ENCODE measurements at regions not wholly inside any gene's neighbourhood (a gene's known extent, or its start where the extent isn't known, plus 50 kb on each side); places are given as distances from the start of the nearest gene placed in this dataset.

DNA sequence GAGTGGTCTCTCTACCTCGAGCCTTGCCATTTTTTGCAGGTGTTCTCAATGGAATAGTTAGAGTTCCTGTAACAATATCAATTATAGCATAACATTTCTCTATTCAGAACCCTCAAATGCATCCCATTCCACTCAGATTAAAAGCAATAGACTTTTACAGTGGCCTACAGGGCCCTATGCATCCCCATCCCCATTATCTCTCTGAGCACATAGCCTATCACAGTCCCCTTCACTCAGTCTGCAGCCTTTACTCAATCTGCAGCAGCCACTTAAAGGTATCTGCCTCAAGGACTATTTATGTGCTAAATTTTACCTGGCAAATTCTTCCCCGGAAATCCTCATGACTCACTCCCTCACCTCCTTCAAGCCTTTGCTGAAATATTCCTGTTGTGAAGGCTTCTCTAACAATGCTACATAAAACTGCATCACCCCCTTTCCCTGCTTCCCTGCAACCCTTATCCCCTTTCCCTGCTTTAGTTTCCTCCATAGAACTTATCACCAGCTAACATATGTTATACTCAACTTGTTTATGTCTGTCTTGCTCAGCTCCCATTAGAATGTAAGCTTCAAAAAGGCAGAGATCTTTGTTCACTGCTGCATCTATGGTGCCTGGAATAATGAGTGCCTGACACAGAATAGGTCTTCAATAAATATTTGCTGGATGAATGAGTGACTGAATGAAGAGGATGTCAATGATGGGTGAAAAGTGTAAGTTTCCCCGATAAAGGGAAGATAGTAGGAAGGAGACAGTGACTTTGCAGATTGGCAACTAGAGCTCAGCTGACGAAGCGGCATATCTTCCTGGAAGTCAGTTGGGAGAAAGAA, 54.1 kb upstream of the ZNF366 start:
- TF ChIP-seq, protein P1, sequence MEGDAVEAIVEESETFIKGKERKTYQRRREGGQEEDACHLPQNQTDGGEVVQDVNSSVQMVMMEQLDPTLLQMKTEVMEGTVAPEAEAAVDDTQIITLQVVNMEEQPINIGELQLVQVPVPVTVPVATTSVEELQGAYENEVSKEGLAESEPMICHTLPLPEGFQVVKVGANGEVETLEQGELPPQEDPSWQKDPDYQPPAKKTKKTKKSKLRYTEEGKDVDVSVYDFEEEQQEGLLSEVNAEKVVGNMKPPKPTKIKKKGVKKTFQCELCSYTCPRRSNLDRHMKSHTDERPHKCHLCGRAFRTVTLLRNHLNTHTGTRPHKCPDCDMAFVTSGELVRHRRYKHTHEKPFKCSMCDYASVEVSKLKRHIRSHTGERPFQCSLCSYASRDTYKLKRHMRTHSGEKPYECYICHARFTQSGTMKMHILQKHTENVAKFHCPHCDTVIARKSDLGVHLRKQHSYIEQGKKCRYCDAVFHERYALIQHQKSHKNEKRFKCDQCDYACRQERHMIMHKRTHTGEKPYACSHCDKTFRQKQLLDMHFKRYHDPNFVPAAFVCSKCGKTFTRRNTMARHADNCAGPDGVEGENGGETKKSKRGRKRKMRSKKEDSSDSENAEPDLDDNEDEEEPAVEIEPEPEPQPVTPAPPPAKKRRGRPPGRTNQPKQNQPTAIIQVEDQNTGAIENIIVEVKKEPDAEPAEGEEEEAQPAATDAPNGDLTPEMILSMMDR (IDR thresholded peaks at IDR 0.05; ENCODE audit: unreplicated experiment) = no peak
- POLR2A ChIA-PET = interaction anchor here (1.0 kb wide), 1 partner anchor 10 kb away, joined by 3 read pairs; no protein-coding TSS in a partner anchor

DNA sequence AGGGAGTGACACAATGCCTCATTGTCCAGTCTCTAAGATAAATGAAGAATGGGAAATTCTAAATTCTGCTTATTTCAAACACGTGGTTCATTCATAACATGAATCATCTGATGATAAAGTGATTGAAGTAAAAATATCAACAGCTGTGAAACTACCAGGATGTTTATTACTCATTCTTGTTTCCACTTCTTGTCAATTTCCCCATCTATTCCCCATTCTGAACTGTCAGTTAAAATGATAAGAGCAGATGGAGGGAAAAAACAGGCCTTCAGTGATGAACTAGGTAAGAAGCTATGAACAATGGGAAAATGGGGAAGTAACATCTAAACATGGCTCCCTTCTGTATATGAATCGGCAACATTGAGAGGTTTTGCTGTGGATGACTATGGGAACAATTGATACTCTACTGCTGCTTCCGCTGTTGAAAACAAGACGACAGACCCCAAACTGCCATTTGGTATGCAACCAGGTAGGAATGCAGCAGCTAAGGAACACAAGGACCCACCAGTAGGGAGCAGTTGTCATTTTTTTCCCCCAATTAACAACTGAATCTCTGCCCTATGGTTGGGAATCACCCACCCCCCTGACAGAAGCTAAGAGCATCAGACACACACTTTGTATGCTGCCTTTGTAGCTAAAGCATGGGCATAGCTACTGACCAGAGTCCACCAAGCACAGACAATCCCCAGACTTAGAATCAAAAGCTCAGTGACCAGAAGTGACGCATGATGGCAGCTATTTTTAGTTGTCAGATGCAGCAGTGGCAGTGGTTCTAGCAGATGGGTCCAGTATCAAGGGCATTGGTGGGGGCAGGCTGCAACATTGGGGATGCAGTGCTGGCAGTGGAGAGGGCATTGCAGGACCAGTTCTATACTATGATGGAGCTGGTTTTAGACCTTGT, 52.9 kb upstream of the ZNF366 start:
- H3K4me1 Mint-ChIP-seq (ENCODE audit: insufficient read depth, unreplicated experiment) = peaks cover 15% of the 10 kb centered on the region
- TF ChIP-seq, protein P1 (IDR thresholded peaks at IDR 0.05; ENCODE audit: unreplicated experiment) = no peak
- intact Hi-C loops (cut with micrococcal nuclease) = no loop called here
- POLR2A ChIA-PET = interaction anchor here (0.8 kb wide), 1 partner anchor 13 kb away, joined by 3 read pairs; no protein-coding TSS in a partner anchor
- DNase-seq (ENCODE audit: unreplicated experiment) = no peak
- CTCF ChIA-PET = no interaction called here
- H3K4me3 Mint-ChIP-seq (ENCODE audit: unreplicated experiment) = no peak overlapping the region
- H3K27ac Mint-ChIP-seq (ENCODE audit: low read depth, unreplicated experiment) = no peak overlapping the region
- no TSS peak for BruUV-seq (replicated peaks)
- H3K36me3 Mint-ChIP-seq (ENCODE audit: insufficient read depth, unreplicated experiment) = no peaks in the 10 kb centered on the region
- H3K9me3 Mint-ChIP-seq (ENCODE audit: unreplicated experiment) = no peaks in the 10 kb centered on the region
- no peaks in the 10 kb centered on the region for H3K27me3 Mint-ChIP-seq (ENCODE audit: insufficient read depth, unreplicated experiment)

More for the DNA sequence above, 54.1 kb upstream of the ZNF366 start:
- Mint-ChIP-seq H3K4me3 (ENCODE audit: unreplicated experiment) (no peak overlapping the region), H3K4me1 (ENCODE audit: insufficient read depth, unreplicated experiment) (peaks cover 15% of the 10 kb centered on the region), H3K36me3 (ENCODE audit: insufficient read depth, unreplicated experiment) (no peaks in the 10 kb centered on the region), H3K27ac (ENCODE audit: low read depth, unreplicated experiment) (no peak overlapping the region), H3K27me3 (ENCODE audit: insufficient read depth, unreplicated experiment) (no peaks in the 10 kb centered on the region), H3K9me3 (ENCODE audit: unreplicated experiment) (no peaks in the 10 kb centered on the region)
- BruUV-seq (replicated peaks) = no TSS peak
- CTCF ChIA-PET = no interaction called here
- peak; percentile 56 for DNase-seq (ENCODE audit: unreplicated experiment)
- intact Hi-C loops (cut with micrococcal nuclease) = no loop called here

DNA sequence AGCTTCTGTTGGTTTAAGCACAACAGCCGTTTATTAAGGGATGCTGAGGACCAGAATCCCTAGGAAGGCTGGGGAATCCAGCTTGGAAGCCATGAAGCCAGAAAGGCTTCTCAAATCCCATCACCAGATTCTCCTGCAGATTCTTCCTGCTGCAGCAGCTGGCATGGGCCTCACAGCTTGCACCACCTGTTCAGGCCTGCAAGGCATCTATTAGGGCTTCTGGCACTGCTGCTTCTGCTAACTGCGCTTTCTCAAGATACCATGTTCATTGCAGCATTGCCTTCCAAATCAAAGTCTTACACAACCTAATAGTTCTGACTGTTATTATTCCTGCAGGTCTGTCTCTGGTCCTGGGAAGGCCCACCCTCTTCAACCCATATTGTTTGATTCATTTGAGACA, 51.2 kb upstream of the ZNF366 start:
- Mint-ChIP-seq H3K27me3 (ENCODE audit: insufficient read depth, unreplicated experiment) (no peaks in the 10 kb centered on the region), H3K36me3 (ENCODE audit: insufficient read depth, unreplicated experiment) (no peaks in the 10 kb centered on the region), H3K27ac (ENCODE audit: low read depth, unreplicated experiment) (no peak overlapping the region), H3K4me1 (ENCODE audit: insufficient read depth, unreplicated experiment) (peaks cover 17% of the 10 kb centered on the region), H3K4me3 (ENCODE audit: unreplicated experiment) (no peak overlapping the region), H3K9me3 (ENCODE audit: unreplicated experiment) (no peaks in the 10 kb centered on the region)
- DNase-seq (ENCODE audit: unreplicated experiment) = peak; percentile 39
- BruUV-seq (replicated peaks) = no TSS peak
- CTCF ChIA-PET = interaction anchor here (0.6 to 0.7 kb wide), 2 partner anchors 11 to 231 kb away, joined by 3 to 5 read pairs; no protein-coding TSS in a partner anchor
- intact Hi-C loops (cut with micrococcal nuclease) = no loop called here
- POLR2A ChIA-PET = interaction anchor here (0.8 kb wide), 1 partner anchor 260 kb away, joined by 3 read pairs; no protein-coding TSS in a partner anchor
- TF ChIP-seq, protein P1 (IDR thresholded peaks at IDR 0.05; ENCODE audit: unreplicated experiment) = no peak

DNA sequence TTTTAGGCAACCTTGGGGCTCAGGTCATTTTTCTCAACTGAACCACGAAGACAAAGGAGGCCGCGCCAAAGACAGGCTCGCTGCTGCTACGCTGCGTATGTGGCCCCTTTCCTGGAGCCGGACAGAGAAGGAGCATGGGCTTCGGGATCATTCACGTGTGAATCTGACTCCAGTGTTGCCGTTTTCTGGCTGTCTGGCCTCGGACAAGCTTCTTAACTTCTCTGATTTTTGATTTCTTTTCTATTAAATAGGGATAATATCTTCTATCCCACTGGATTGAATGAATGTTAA, 50.8 kb upstream of the ZNF366 start:
- peaks cover 20% of the 10 kb centered on the region for H3K4me1 Mint-ChIP-seq (ENCODE audit: insufficient read depth, unreplicated experiment)
- H3K36me3 Mint-ChIP-seq (ENCODE audit: insufficient read depth, unreplicated experiment) = no peaks in the 10 kb centered on the region
- H3K4me3 Mint-ChIP-seq (ENCODE audit: unreplicated experiment) = no peak overlapping the region
- no TSS peak for BruUV-seq (replicated peaks)
- ChIA-PET CTCF (interaction anchor here (0.6 to 0.7 kb wide), 2 partner anchors 11 to 230 kb away, joined by 3 to 5 read pairs; no protein-coding TSS in a partner anchor), POLR2A (no interaction called here)
- H3K27ac Mint-ChIP-seq (ENCODE audit: low read depth, unreplicated experiment) = no peak overlapping the region
- intact Hi-C loops (cut with micrococcal nuclease) = no loop called here
- no peaks in the 10 kb centered on the region for H3K9me3 Mint-ChIP-seq (ENCODE audit: unreplicated experiment)
- no peak for DNase-seq (ENCODE audit: unreplicated experiment)
- no peaks in the 10 kb centered on the region for H3K27me3 Mint-ChIP-seq (ENCODE audit: insufficient read depth, unreplicated experiment)
- TF ChIP-seq, protein P1 (IDR thresholded peaks at IDR 0.05; ENCODE audit: unreplicated experiment) = no peak

Data from MCF 10A (cell line).